ENCODE measurements at regions not wholly inside any gene's neighbourhood (a gene's known extent, or its start where the extent isn't known, plus 50 kb on each side); places are given as distances from the start of the nearest gene placed in this dataset.

GRCh38 chr9:13568405-13568804, 288.9 kb upstream of the MPDZ start:
- no peak for TF ChIP-seq CTCF (IDR thresholded peaks at IDR 0.05; ENCODE audit: low read depth, low read length)
- Histone ChIP-seq H3K4me3 (ENCODE audit: low read depth, low read length) (no peak overlapping the region), H3K27me3 (no peaks in the 10 kb centered on the region), H3K9me3 (no peaks in the 10 kb centered on the region), H3K36me3 (no peaks in the 10 kb centered on the region), H3K4me1 (no peaks in the 10 kb centered on the region)
- DNase-seq: no peak

- no peak for DNase-seq
- H3K36me3 ChIP-seq: no peaks in the 10 kb centered on the region
- no peaks in the 10 kb centered on the region for H3K4me1 ChIP-seq
- H3K4me3 ChIP-seq (ENCODE audit: low read depth, low read length): no peak overlapping the region
- TF ChIP-seq CTCF (IDR thresholded peaks at IDR 0.05; ENCODE audit: low read depth, low read length): no peak
- no peaks in the 10 kb centered on the region for H3K9me3 ChIP-seq
- H3K27me3 ChIP-seq: no peaks in the 10 kb centered on the region
These were observed 288.3 kb upstream of the MPDZ start for GRCh38 chr9:13567833-13568232.

DNA sequence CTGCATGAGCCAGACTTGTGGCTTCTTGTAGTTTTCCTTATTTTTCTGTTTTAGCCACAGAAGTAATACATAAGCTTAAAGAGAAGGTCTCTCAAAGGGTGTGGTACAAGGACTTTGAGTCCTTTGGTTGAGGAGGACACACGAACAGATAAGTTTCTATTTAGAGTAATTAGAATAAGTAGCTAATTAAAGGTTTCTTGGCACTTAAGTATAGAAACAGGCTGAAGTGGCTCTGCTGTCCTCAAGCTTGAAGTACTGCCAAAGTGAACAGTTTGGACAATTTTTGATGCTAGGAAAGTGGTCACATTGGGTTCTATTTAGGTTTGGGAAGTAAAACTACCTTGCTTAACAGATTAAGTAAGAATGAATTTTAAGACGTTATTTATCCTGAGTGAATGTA, 278.3 kb upstream of the MPDZ start:
- Histone ChIP-seq H3K27me3 (no peaks in the 10 kb centered on the region; the same call in 1 of the 2 replicates), H3K4me1 (peaks cover 3% of the 10 kb centered on the region; the same call in 1 of the 2 replicates), H3K9me3 (no peaks in the 10 kb centered on the region), H3K4me3 (ENCODE audit: low read depth, low read length) (no peak overlapping the region), H3K36me3 (no peaks in the 10 kb centered on the region)
- TF ChIP-seq CTCF (IDR thresholded peaks at IDR 0.05; ENCODE audit: low read depth, low read length): no peak
- no peak for DNase-seq

DNA sequence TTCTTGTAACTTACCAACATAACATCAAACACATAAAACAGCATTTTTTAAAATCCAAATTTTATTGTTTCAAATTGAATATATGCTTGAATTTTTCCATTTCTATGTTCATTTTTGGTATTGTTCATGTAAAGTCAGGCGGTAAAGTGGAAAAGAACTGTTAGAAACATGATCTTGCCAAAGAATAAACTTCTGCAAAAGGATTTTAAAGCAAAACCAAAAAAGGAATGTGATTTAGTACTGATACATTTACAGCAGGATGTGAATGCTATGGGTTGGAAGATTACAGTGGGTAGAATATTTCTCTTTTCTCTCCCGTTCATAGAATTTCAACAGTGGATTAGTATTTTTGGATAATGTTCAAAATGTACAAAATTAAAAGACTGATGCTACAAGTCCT, 277.2 kb upstream of the MPDZ start:
- no peaks in the 10 kb centered on the region; the same call in 1 of the 2 replicates for H3K27me3 ChIP-seq
- no peak overlapping the region for H3K4me3 ChIP-seq (ENCODE audit: low read depth, low read length)
- no peak for DNase-seq
- peaks cover 3% of the 10 kb centered on the region; the same call in 1 of the 2 replicates for H3K4me1 ChIP-seq
- no peaks in the 10 kb centered on the region for H3K9me3 ChIP-seq
- H3K36me3 ChIP-seq: no peaks in the 10 kb centered on the region
- TF ChIP-seq CTCF (IDR thresholded peaks at IDR 0.05; ENCODE audit: low read depth, low read length): no peak

- Histone ChIP-seq H3K27me3 (no peaks in the 10 kb centered on the region; the same call in 1 of the 2 replicates), H3K4me3 (ENCODE audit: low read depth, low read length) (no peak overlapping the region), H3K36me3 (no peaks in the 10 kb centered on the region), H3K9me3 (no peaks in the 10 kb centered on the region), H3K4me1 (peaks cover 3% of the 10 kb centered on the region; the same call in 1 of the 2 replicates)
- no peak for DNase-seq
- TF ChIP-seq CTCF (IDR thresholded peaks at IDR 0.05; ENCODE audit: low read depth, low read length): no peak
These were observed 276.6 kb upstream of the MPDZ start for GRCh38 chr9:13555989-13556500.

- no peak for TF ChIP-seq CTCF (IDR thresholded peaks at IDR 0.05; ENCODE audit: low read depth, low read length)
- Histone ChIP-seq H3K4me1 (peaks cover 3% of the 10 kb centered on the region; the same call in 1 of the 2 replicates), H3K27me3 (no peaks in the 10 kb centered on the region; the same call in 1 of the 2 replicates), H3K4me3 (ENCODE audit: low read depth, low read length) (no peak overlapping the region), H3K9me3 (no peaks in the 10 kb centered on the region), H3K36me3 (no peaks in the 10 kb centered on the region)
- no peak for DNase-seq
These were observed 276.0 kb upstream of the MPDZ start for GRCh38 chr9:13555516-13555915.

Measured in BE2C (cell line).